Panc1 (cell line): ENCODE measurements at regions not wholly inside any gene's neighbourhood (a gene's known extent, or its start where the extent isn't known, plus 50 kb on each side); places are given as distances from the start of the nearest gene placed in this dataset.

Experiments
- ATAC-seq: fragments of 200-7000 bp; cut with Tn5 transposase; 2 replicates; pipeline ENCODE4 v1.9.1; 2020; ENCODE audit warnings: mild to moderate bottlenecking, moderate library complexity
- BruUV-seq: library from RNA; stranded (reverse); fragments of 400-500 nt; replicated peaks from 2 replicates; lab custom pipeline; 2021; lab: Mats Ljungman, UMichigan
- CTCF ChIA-PET: fragments of 300-600 bp; sonication (Branson Sonifier 250); formaldehyde crosslinking; loops from one replicate; lab custom pipeline; 2022; ENCODE audit warnings: antibody characterized with exemption; lab: Charles Lee
- POLR2A ChIA-PET: fragments of 300-600 bp; sonication (Branson Sonifier 250); formaldehyde crosslinking; loops from one replicate; lab custom pipeline; 2022; ENCODE audit warnings: antibody characterized with exemption; lab: Charles Lee
- DNase-seq: peaks from one replicate; pipeline ENCODE4 v3.0.0-alpha.2; 2010; ENCODE audit warnings: low read depth, low spot score
- H3K27ac ChIP-seq: 2 replicates; pipeline ENCODE4 v1.5.1; 2011; ENCODE audit warnings: mild to moderate bottlenecking, low read length, inconsistent platforms
- H3K27me3 ChIP-seq: fragments of 200-500 bp; sonication (Bioruptor generic); 2 replicates; pipeline ENCODE4 v1.6.0; 2014; ENCODE audit warnings: low read length, inconsistent platforms; ENCODE audit not compliant: control insufficient read depth, insufficient read depth
- H3K36me3 ChIP-seq: fragments of 200-500 bp; sonication (Bioruptor generic); 2 replicates; pipeline ENCODE4 v1.5.1; 2014; ENCODE audit warnings: inconsistent platforms, mild to moderate bottlenecking, low read length, moderate library complexity; ENCODE audit not compliant: control insufficient read depth, insufficient read depth
- H3K4me1 ChIP-seq: 2 replicates; pipeline ENCODE4 v1.5.1; 2011; ENCODE audit warnings: inconsistent platforms, mild to moderate bottlenecking, low read length, moderate library complexity; ENCODE audit not compliant: control insufficient read depth, insufficient read depth
- H3K4me3 ChIP-seq, 2 experiments: 2 replicates each; pipeline ENCODE4 v1.5.1; 2011 to 2012; ENCODE audit warnings: low read depth in 2 of 2, low read length in 2 of 2, mild to moderate bottlenecking in 2 of 2, inconsistent platforms in 1 of 2, moderate library complexity in 1 of 2
- H3K9me3 ChIP-seq: fragments of 200-500 bp; sonication (Bioruptor generic); 2 replicates; pipeline ENCODE4 v1.5.1; 2014; ENCODE audit warnings: low read depth, mild to moderate bottlenecking, inconsistent platforms, low read length, moderate library complexity; ENCODE audit not compliant: control insufficient read depth, insufficient read depth
- POLR2AphosphoS5 ChIP-seq: IDR thresholded peaks from 2 replicates; pipeline ENCODE4 v1.6.1; 2012; ENCODE audit warnings: mild to moderate bottlenecking, low read depth, low read length, moderate library complexity
- SIN3A ChIP-seq: IDR thresholded peaks from 2 replicates; pipeline ENCODE4 v1.6.1; 2012; ENCODE audit warnings: low read depth, mild to moderate bottlenecking, low read length, moderate library complexity, borderline replicate concordance; ENCODE audit not compliant: insufficient read depth
- TCF7L2 ChIP-seq: IDR thresholded peaks from 2 replicates; pipeline ENCODE4 v1.6.1; 2011; ENCODE audit warnings: mild to moderate bottlenecking, low read depth, low read length, inconsistent platforms
- in situ Hi-C: cut with HindIII; loops from 2 replicates; pipeline ENCODE4 v1.10.0; 2016; ENCODE audit warnings: low sequenced_read_pairs, low pct_unique_long_range_greater_than_20kb
- intact Hi-C: fragments of 100-400 bp; cut with micrococcal nuclease; formaldehyde crosslinking; loops from one replicate; pipeline ENCODE4 v1.10.0; 2022; ENCODE audit not compliant: unreplicated experiment
- TF ChIP-seq, protein P1 (sequence below), 2 experiments: IDR thresholded peaks; 2 replicates each; pipeline ENCODE4 v1.6.1; 2011 to 2012; ENCODE audit warnings: low read depth in 2 of 2, control low read depth in 1 of 2, low read length in 1 of 2, mild to moderate bottlenecking in 1 of 2, moderate library complexity in 1 of 2; ENCODE audit not compliant: insufficient read depth in 1 of 2
- TF ChIP-seq, protein P2 (sequence below): fragments of 450-650 bp; IDR thresholded peaks from 2 replicates; pipeline ENCODE4 v1.5.1; 2017; ENCODE audit warnings: mild to moderate bottlenecking

DNA sequence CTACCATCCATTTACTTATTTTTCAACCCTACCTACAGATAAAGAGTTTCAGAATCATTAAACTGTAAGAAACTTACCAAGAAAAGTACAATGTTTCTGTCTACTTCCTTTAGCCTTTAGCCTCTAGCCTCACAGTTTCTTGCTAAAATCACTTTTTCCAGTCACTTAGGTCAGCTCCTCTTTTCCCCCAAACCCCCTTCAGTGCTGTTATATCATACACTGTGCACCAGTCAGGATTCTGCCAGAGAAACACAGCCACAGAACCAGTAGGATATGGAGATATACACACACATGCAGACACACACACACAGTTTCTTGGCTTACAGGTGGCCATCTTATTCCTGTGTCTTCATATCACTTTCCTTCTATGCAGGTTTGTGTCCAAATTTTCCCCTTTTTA is 139.9 kb upstream of the LIPC start:
- H3K9me3 ChIP-seq = peaks cover 8% of the 10 kb centered on the region
- no peaks in the 10 kb centered on the region for H3K27me3 ChIP-seq
- in situ Hi-C loops = no loop called here
- intact Hi-C loops = no loop called here
- no TSS peak for BruUV-seq
- TF ChIP-seq, protein P1, sequence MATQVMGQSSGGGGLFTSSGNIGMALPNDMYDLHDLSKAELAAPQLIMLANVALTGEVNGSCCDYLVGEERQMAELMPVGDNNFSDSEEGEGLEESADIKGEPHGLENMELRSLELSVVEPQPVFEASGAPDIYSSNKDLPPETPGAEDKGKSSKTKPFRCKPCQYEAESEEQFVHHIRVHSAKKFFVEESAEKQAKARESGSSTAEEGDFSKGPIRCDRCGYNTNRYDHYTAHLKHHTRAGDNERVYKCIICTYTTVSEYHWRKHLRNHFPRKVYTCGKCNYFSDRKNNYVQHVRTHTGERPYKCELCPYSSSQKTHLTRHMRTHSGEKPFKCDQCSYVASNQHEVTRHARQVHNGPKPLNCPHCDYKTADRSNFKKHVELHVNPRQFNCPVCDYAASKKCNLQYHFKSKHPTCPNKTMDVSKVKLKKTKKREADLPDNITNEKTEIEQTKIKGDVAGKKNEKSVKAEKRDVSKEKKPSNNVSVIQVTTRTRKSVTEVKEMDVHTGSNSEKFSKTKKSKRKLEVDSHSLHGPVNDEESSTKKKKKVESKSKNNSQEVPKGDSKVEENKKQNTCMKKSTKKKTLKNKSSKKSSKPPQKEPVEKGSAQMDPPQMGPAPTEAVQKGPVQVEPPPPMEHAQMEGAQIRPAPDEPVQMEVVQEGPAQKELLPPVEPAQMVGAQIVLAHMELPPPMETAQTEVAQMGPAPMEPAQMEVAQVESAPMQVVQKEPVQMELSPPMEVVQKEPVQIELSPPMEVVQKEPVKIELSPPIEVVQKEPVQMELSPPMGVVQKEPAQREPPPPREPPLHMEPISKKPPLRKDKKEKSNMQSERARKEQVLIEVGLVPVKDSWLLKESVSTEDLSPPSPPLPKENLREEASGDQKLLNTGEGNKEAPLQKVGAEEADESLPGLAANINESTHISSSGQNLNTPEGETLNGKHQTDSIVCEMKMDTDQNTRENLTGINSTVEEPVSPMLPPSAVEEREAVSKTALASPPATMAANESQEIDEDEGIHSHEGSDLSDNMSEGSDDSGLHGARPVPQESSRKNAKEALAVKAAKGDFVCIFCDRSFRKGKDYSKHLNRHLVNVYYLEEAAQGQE (IDR thresholded peaks at IDR 0.05; ENCODE audit: insufficient read depth in 1 of 2, low read depth in 2 of 2, low read length in 1 of 2) = no peak
- TF ChIP-seq POLR2AphosphoS5 = no peak
- TF ChIP-seq TCF7L2 = no peak
- TF ChIP-seq, protein P2, sequence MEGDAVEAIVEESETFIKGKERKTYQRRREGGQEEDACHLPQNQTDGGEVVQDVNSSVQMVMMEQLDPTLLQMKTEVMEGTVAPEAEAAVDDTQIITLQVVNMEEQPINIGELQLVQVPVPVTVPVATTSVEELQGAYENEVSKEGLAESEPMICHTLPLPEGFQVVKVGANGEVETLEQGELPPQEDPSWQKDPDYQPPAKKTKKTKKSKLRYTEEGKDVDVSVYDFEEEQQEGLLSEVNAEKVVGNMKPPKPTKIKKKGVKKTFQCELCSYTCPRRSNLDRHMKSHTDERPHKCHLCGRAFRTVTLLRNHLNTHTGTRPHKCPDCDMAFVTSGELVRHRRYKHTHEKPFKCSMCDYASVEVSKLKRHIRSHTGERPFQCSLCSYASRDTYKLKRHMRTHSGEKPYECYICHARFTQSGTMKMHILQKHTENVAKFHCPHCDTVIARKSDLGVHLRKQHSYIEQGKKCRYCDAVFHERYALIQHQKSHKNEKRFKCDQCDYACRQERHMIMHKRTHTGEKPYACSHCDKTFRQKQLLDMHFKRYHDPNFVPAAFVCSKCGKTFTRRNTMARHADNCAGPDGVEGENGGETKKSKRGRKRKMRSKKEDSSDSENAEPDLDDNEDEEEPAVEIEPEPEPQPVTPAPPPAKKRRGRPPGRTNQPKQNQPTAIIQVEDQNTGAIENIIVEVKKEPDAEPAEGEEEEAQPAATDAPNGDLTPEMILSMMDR = no peak
- no peak for TF ChIP-seq SIN3A
- no peak overlapping the region for H3K4me3 ChIP-seq
- no peak overlapping the region for H3K27ac ChIP-seq
- H3K36me3 ChIP-seq = no peaks in the 10 kb centered on the region
- POLR2A ChIA-PET = no interaction called here
- ATAC-seq = no peak
- CTCF ChIA-PET = no interaction called here
- DNase-seq = no peak
- no peaks in the 10 kb centered on the region for H3K4me1 ChIP-seq

DNA sequence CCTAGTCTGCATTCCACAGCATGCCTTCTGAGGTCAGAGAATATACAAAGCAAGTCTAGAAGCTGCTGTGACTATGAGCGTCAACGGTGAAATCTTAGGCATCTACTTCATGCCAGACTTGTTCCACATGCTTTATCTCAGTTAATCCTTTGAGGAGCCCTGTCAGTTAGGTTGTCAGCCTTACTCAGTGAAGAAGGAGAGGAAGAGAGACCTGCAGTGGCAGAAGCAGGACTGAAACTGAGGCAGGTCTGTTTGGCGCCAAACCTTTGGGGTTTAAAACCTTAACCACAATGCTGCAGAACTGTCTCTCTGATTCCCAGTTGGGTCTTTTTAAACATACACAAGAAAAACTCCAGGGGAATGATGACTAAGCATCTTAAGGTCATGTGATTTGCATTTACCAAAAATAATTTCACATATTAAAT is 139.0 kb upstream of the LIPC start:
- H3K4me3 ChIP-seq = no peak overlapping the region
- in situ Hi-C loops = no loop called here
- no peaks in the 10 kb centered on the region for H3K27me3 ChIP-seq
- ChIA-PET CTCF (no interaction called here), POLR2A (no interaction called here)
- ATAC-seq = no peak
- peaks cover 10% of the 10 kb centered on the region for H3K9me3 ChIP-seq
- intact Hi-C loops = no loop called here
- no peak for TF ChIP-seq POLR2AphosphoS5
- TF ChIP-seq, protein P2 = no peak
- H3K36me3 ChIP-seq = no peaks in the 10 kb centered on the region
- no peak overlapping the region for H3K27ac ChIP-seq
- H3K4me1 ChIP-seq = no peaks in the 10 kb centered on the region
- no TSS peak for BruUV-seq
- no peak for DNase-seq
